Epidermal melanocyte (primary cell): ENCODE measurements at regions not wholly inside any gene's neighbourhood (a gene's known extent, or its start where the extent isn't known, plus 50 kb on each side); places are given as distances from the start of the nearest gene placed in this dataset.

Experiments
- DNase-seq: peaks from one replicate; pipeline ENCODE4 v3.0.0; 2011; ENCODE audit warnings: low spot score; ENCODE audit not compliant: insufficient read length

DNA sequence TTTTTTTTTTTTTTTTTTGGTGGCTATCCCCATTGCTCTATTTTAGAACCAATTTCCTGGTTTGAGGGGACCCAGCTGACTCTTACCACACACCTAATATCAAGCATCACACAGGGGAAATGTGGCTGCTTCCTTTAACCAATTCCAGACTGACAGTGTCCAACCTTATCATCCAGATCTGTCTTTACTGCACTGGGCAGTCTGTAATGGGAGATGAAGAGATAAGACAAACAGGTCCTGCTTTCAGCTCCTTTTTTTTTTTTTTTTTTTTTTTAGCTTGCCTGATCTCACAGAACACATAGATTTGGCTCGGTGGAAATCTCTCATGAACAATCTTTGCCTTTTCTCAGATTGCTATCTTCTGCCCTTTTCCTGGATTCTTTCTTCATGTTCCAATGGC, 198.8 kb upstream of the TYRP1 start:
- DNase-seq = no peak

DNA sequence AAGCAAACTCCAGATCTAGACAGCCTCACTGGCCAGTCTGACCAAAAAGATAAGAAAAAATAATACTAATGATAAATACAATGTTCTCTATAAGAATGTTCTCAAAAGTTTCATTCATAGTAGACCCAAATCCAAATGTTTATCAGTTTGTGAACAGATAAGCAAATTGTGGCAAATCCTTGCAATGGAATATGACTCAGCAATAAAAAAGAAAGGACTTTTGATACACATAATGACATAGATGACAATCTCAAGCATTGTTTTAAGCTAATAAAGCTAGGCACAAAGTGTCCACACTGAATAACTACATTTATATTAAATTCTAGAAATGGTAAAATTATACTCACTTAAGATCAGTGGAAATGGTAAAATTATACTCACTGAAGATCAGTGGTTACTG, 195.4 kb upstream of the TYRP1 start:
- DNase-seq = no peak

DNA sequence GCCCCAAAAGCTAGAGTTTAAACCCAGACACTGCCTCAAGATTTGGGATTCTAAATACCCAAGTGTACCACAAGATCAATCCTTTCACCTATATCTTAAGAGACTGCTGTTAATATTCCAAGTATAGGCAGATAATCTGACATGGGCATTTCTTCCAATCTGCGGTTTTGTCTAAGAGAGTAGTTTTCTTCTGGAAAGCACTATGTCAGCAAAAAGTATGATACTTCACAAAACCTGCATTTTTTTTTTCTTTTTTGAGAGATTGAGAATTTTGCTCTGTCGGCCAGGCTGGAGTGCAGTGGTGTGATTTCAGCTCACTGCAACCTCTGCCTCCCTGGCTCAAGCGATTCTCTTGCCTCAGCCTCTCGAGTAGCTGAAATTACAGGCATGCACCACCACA, 190.7 kb upstream of the TYRP1 start:
- no peak for DNase-seq

- no peak for DNase-seq
Measured at GRCh38 chr9:12503606-12504122, 189.5 kb upstream of the TYRP1 start.

DNA sequence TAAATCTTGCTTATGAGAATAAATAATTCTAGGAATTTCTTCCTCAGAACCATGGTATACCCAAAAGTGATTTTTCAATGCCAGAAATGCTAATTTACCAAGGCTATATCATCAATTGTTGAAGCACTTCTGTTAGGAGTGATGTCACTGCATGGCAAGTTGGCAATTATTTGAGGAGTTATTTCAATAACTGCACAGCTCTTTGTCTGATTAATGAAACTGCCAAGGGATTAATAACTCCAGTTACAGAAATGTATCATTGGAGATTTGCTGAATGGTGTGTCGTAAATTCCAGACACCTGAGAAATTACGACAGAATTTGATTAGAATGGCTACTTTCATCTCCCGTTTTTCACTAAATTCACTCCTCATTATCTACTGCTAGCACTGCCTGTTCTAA, 182.6 kb upstream of the TYRP1 start:
- DNase-seq = no peak

- DNase-seq = no peak
Measured at GRCh38 chr9:12511726-12512125, 181.5 kb upstream of the TYRP1 start.

GRCh38 chr9:12516031-12516430, 177.2 kb upstream of the TYRP1 start:
- DNase-seq = no peak

DNA sequence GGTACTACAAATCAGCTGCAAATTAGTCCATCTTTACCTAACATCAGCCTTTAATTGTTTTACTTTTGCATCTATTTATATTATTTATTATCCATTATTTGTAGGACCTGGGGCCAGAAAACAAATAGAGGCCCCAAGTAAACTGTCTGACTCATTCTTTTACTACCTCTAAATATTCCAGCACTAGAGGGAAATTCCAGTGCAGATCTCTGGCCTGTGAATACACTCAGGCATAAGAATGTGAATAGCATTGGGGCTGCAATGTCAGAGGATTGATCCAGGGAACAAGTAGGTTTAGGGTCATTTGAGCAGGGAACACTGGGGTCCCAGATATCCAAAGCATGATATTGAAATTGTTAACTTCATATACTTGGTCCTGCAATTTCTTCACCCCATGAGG, 176.6 kb upstream of the TYRP1 start:
- no peak for DNase-seq

- DNase-seq = no peak
Measured at GRCh38 chr9:12538842-12539579, 154.2 kb upstream of the TYRP1 start.

GRCh38 chr9:12539580-12539975, 153.6 kb upstream of the TYRP1 start:
- DNase-seq = no peak

DNA sequence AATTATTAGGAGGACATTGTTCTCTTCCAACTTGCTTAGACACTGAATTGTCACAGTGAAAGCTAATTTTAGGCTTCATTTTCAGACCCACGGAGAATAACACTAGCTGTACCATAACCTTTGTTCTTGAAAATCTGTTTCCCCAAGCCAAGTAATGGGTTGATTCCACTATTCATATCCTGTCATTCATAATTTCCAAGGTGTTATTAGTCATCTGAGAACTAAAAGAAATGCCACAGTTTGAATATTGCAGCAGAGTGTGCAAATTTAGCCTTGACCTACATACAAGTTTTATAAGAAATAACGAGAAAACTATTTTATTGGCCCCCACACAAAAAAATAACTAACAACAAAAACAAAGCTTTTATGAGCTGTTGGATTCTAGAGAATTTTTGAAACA, 148.5 kb upstream of the TYRP1 start:
- no peak for DNase-seq

GRCh38 chr9:12554636-12555035, 138.5 kb upstream of the TYRP1 start:
- DNase-seq = no peak

DNA sequence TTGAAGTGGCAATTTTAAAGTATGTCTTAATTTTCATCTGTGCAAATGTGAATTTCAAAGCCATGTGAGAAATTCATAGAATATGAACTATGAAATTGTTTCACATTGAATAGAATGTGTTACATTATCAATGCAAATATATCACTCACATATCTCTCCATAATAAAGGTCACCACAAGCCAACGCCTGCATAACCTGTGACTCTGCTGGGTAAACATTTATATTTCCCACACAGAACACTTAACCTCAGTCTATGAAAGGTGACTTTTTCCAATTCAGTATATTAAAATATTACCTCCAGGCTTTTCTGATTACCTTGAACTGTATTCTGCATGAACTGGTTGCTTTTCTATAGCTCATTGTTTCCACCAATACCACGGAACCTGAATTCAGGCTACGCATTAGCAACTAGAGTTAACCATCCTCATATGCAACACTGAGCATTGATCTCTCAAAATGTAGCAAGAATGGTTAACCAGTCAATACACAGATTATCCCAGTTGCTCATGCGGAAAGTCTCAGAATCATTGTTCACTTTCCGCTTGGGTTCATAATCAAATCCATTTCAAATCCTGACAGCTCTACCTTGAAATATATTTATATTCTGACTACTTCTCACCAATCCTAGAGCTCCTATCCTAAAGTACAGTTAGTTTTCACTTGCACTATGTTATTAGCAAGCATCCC, 126.6 kb upstream of the TYRP1 start:
- no peak for DNase-seq

GRCh38 chr9:12584656-12585522, 108.3 kb upstream of the TYRP1 start:
- DNase-seq = no peak

DNA sequence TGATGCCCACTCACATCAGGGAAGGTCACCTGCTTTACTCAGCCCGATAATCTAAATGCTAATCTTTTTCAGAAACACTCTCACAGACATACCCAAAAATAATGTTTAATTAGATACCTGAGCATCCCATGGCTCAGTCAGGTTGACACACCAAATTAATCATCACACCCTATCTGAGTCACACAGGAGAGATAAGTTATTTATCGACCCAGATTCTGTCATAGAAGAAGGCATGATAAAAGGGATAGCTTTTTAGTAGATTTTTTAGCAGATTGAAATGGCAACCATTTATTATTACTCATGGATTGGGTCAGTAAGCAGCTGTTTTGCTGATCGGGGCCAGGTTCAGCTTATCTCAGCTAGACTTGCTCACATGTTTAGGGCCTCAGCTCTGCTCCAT, 97.8 kb upstream of the TYRP1 start:
- DNase-seq = no peak

DNA sequence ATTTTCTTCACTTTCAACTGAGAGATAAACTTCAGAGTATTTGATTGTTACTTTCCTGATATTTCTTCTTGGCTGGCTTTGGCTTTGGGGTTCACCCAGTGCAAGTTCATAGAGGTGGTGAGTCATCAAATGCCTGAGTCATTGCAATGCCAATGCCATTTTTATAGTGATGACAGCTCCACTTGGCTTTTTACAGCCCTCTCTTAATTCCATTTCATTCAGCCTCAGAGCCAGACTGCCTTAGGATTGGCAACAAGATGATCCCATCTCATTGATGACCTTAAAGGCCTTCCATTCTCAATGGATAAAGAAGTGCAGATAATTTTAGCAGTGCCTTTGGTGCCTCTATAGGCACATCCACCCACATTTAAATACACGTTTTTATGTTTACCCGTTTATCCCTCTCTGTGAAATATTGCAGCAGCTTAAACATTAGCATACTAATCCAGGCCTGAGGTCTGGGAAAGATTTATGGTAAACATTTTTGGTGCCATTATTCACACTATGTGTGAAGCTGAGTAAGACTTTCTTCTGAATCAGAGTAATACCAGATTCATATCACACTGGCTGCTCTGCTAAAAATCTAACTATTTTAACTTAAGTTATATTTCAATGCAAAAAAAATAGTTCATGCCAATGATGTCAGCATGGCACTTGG, 88.9 kb upstream of the TYRP1 start:
- no peak for DNase-seq

GRCh38 chr9:12612211-12612770, 80.9 kb upstream of the TYRP1 start:
- no peak for DNase-seq

- DNase-seq = no peak
Measured at GRCh38 chr9:12613071-12613470, 80.1 kb upstream of the TYRP1 start.

GRCh38 chr9:12614488-12614887, 78.7 kb upstream of the TYRP1 start:
- DNase-seq = no peak

DNA sequence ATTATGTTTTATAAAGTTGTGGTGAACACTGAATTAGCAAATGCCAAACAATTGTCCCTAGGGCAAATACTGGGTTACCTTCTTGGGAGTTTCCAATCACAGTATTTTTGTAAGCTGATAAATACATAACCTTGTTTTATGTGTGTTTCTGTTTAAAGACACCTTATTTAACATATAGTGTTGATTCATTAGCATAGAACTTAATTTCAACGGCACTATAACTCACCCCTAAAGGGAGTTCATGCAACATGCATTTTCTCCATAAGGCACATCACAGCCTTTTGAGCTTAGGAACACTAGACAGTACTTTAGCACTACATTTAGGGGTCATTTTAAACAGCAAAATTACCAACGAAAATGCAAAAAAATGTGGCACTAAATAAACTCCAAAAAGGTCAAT, 74.2 kb upstream of the TYRP1 start:
- no peak for DNase-seq

- no peak for DNase-seq
Measured at GRCh38 chr9:12625844-12626243, 67.3 kb upstream of the TYRP1 start.
